ENCODE measurements at regions not wholly inside any gene's neighbourhood (a gene's known extent, or its start where the extent isn't known, plus 50 kb on each side); places are given as distances from the start of the nearest gene placed in this dataset.

GRCh38 chr9:78786794-78787193, 489.9 kb downstream of the PSAT1 start:
- H3K9me1 ChIP-seq (replicated peaks; ENCODE audit: control insufficient read depth, extremely low read depth, insufficient read depth, low read length): no peaks in the 10 kb centered on the region
- no peak overlapping the region for H3K9ac ChIP-seq (replicated peaks; ENCODE audit: extremely low read depth, insufficient read depth, low read length)
- TF ChIP-seq JUN (IDR thresholded peaks at IDR 0.05; ENCODE audit: borderline replicate concordance, insufficient read depth, insufficient read length, low read depth): peak; percentile 7
- peak; percentile 85 for TF ChIP-seq FOS (IDR thresholded peaks at IDR 0.05; ENCODE audit: borderline replicate concordance, insufficient read depth, low read length)
- TF ChIP-seq POLR2A (IDR thresholded peaks at IDR 0.05; ENCODE audit: low read depth, low read length): no peak
- TF ChIP-seq GATA2 (IDR thresholded peaks at IDR 0.05; ENCODE audit: insufficient read depth, insufficient read length, low read depth, low read length): peak; percentile 73
- peak; percentile 42 for TF ChIP-seq POLR2AphosphoS5 (IDR thresholded peaks at IDR 0.05; ENCODE audit: insufficient read depth, low read depth, low read length)
- TF ChIP-seq MAX (IDR thresholded peaks at IDR 0.05; ENCODE audit: insufficient read depth, insufficient read length): no peak
- no peak for TF ChIP-seq MYC (IDR thresholded peaks at IDR 0.05; ENCODE audit: low read depth, low read length)
- no peak for TF ChIP-seq EZH2 (IDR thresholded peaks at IDR 0.05; ENCODE audit: borderline replicate concordance, low read depth, low read length, severe bottlenecking)
- TF ChIP-seq, protein P1, sequence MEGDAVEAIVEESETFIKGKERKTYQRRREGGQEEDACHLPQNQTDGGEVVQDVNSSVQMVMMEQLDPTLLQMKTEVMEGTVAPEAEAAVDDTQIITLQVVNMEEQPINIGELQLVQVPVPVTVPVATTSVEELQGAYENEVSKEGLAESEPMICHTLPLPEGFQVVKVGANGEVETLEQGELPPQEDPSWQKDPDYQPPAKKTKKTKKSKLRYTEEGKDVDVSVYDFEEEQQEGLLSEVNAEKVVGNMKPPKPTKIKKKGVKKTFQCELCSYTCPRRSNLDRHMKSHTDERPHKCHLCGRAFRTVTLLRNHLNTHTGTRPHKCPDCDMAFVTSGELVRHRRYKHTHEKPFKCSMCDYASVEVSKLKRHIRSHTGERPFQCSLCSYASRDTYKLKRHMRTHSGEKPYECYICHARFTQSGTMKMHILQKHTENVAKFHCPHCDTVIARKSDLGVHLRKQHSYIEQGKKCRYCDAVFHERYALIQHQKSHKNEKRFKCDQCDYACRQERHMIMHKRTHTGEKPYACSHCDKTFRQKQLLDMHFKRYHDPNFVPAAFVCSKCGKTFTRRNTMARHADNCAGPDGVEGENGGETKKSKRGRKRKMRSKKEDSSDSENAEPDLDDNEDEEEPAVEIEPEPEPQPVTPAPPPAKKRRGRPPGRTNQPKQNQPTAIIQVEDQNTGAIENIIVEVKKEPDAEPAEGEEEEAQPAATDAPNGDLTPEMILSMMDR (IDR thresholded peaks at IDR 0.05; ENCODE audit: extremely low read depth in 1 of 2, insufficient read depth in 1 of 2, low read depth in 1 of 2, low read length in 2 of 2): no peak
- H3K4me2 ChIP-seq (ENCODE audit: insufficient read depth, low read length): peak overlapping the region; percentile 13
- dilution Hi-C loops (cut with MboI; ENCODE audit: extremely low pct_ligation_motif_present, low sequenced_read_pairs): no loop called here
- no peaks in the 10 kb centered on the region for H3K79me2 ChIP-seq (ENCODE audit: control insufficient read depth, insufficient read depth, low read length)
- DNase-seq (ENCODE audit: low read depth, low spot score): peak; percentile 57
- H2AFZ ChIP-seq (ENCODE audit: low read depth, low read length): peak overlapping the region; percentile 6
- intact Hi-C loops (cut with micrococcal nuclease): loop anchor here (5.0 kb wide), 1 partner anchor 81 kb away; no protein-coding TSS in a partner anchor
- H3K4me1 ChIP-seq (ENCODE audit: control insufficient read depth, extremely low read depth, insufficient read depth, low read length): peaks cover 11% of the 10 kb centered on the region
- CTCF ChIA-PET: no interaction called here
- no peaks in the 10 kb centered on the region for H3K9me3 ChIP-seq (replicated peaks; ENCODE audit: control insufficient read depth, insufficient read depth, low read length)
- no peaks in the 10 kb centered on the region for H3K27me3 ChIP-seq (ENCODE audit: control insufficient read depth in 2 of 2, insufficient read depth in 2 of 2, low read length in 2 of 2)
- H3K4me3 ChIP-seq (replicated peaks in 1 of 3; ENCODE audit: insufficient read depth in 1 of 3, low read depth in 1 of 3, low read length in 3 of 3): no peak overlapping the region
- POLR2A ChIA-PET: no interaction called here
- no peaks in the 10 kb centered on the region for H3K36me3 ChIP-seq (ENCODE audit: control insufficient read depth in 2 of 2, extremely low read depth in 1 of 2, insufficient read depth in 2 of 2, low read length in 2 of 2)
- BruUV-seq (replicated peaks): no TSS peak
- peak overlapping the region; percentile 30 for H3K27ac ChIP-seq (ENCODE audit: insufficient read depth, low read depth, low read length)
- H4K20me1 ChIP-seq (replicated peaks; ENCODE audit: control insufficient read depth, extremely low read depth, insufficient read depth, low read length): no peaks in the 10 kb centered on the region
- peak; percentile 86 for FAIRE-seq
